Mesothelial cell of epicardium (in vitro differentiated cells): ENCODE measurements at regions not wholly inside any gene's neighbourhood (a gene's known extent, or its start where the extent isn't known, plus 50 kb on each side); places are given as distances from the start of the nearest gene placed in this dataset.

Experiments used
- DNase-seq, 2 experiments: peaks; one replicate each; pipeline ENCODE4 v3.0.0; 2021; ENCODE audit warnings: low spot score in 2 of 2; ENCODE audit not compliant: unreplicated experiment in 2 of 2
- H3K27ac Mint-ChIP-seq: 2 replicates; pipeline ENCODE4 v1.8.0; 2021; ENCODE audit warnings: mixed read lengths
- H3K27me3 Mint-ChIP-seq: 2 replicates; pipeline ENCODE4 v1.8.0; 2021; ENCODE audit warnings: low read depth, mixed read lengths
- H3K36me3 Mint-ChIP-seq: 2 replicates; pipeline ENCODE4 v1.8.0; 2021; ENCODE audit warnings: mixed read lengths
- H3K4me1 Mint-ChIP-seq: 2 replicates; pipeline ENCODE4 v1.8.0; 2021; ENCODE audit warnings: mixed read lengths
- H3K4me3 Mint-ChIP-seq: 2 replicates; pipeline ENCODE4 v1.8.0; 2021; ENCODE audit warnings: mild to moderate bottlenecking, moderate library complexity, mixed read lengths
- H3K9me3 Mint-ChIP-seq: 2 replicates; pipeline ENCODE4 v1.8.0; 2021; ENCODE audit warnings: mixed read lengths
- TF ChIP-seq, protein P1 (sequence below): fragments of 200-600 bp; sonication (generic); IDR thresholded peaks from one replicate; pipeline ENCODE4 v1.5.0; 2021; ENCODE audit warnings: antibody characterized with exemption; ENCODE audit not compliant: unreplicated experiment

DNA sequence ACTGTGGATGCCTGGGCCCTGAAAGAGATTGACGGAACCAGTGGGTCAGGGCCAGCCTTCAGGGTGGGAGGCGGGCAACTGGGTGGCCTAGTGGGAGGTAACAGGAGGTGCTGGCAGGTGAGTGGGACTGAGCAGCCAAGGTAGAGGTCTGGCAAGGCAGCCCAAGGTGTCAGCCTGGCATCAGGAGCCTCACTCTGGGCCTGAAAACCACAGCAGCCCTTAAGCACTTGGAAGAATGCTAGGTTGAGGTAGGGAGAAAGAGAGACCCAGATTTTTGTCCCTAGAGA lies 315.8 kb upstream of the PRICKLE1 start:
- H3K4me3 Mint-ChIP-seq = no peak overlapping the region
- H3K27me3 Mint-ChIP-seq = no peaks in the 10 kb centered on the region
- DNase-seq = no peak
- peaks cover 10% of the 10 kb centered on the region for H3K4me1 Mint-ChIP-seq
- TF ChIP-seq, protein P1, sequence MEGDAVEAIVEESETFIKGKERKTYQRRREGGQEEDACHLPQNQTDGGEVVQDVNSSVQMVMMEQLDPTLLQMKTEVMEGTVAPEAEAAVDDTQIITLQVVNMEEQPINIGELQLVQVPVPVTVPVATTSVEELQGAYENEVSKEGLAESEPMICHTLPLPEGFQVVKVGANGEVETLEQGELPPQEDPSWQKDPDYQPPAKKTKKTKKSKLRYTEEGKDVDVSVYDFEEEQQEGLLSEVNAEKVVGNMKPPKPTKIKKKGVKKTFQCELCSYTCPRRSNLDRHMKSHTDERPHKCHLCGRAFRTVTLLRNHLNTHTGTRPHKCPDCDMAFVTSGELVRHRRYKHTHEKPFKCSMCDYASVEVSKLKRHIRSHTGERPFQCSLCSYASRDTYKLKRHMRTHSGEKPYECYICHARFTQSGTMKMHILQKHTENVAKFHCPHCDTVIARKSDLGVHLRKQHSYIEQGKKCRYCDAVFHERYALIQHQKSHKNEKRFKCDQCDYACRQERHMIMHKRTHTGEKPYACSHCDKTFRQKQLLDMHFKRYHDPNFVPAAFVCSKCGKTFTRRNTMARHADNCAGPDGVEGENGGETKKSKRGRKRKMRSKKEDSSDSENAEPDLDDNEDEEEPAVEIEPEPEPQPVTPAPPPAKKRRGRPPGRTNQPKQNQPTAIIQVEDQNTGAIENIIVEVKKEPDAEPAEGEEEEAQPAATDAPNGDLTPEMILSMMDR = no peak
- no peaks in the 10 kb centered on the region for H3K36me3 Mint-ChIP-seq
- peaks cover 22% of the 10 kb centered on the region for H3K9me3 Mint-ChIP-seq
- no peak overlapping the region for H3K27ac Mint-ChIP-seq

DNA sequence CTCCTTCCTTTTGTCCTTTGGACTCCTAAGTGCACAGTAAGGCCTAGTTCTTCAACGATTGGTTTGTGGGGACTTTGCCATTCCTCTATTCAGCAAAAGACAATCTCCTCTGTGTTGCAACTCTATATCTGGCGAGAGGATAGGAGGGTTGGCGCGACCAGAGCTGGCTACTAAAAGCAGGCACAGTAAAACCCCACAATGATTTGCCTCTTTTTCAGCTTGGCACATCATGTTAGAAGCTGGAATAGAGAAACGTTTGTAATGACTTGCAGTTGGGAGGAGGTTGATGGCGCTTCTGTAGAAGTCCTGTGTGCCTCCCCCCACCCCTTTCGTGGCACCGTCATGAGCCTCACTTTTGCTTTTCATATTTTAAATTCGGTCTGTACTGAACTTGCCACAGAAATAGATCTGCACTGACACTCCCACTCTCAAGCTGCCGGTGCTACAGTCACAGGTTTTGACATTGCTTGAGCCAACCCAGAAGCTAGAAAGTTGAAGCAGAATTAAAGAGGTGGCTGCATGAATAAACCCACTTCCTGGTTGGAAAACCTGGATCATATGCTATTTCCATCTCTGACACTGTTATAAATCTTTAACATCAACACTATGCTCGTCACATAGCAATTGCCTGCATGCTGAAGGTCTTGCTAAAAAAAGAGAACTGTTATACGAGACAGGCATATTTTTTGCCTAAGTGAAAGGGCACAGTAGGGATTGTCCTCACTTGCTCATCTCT lies 315.3 kb upstream of the PRICKLE1 start:
- TF ChIP-seq, protein P1 = no peak
- Mint-ChIP-seq H3K4me3 (no peak overlapping the region), H3K27ac (no peak overlapping the region), H3K4me1 (peaks cover 10% of the 10 kb centered on the region), H3K36me3 (no peaks in the 10 kb centered on the region), H3K9me3 (peaks cover 23% of the 10 kb centered on the region), H3K27me3 (no peaks in the 10 kb centered on the region)
- no peak for DNase-seq

DNA sequence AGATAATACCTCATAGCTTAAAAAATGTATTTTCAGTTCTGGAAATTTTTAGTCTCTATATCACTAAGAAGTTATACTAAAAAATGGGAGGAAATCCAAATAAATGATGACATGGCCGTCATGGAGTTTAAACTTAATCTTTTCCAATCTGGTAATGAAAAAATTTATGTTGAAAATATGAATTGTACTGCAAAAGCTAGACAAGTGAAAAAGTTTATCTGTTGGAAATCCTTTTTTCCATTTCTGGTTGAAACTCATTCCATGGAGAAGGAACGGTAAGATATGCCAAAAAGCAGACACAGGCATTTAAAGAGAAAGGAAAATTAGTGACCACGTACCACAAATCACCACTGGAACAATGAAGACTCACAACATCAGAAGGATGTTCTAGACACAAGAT lies 314.2 kb upstream of the PRICKLE1 start:
- no peaks in the 10 kb centered on the region for H3K27me3 Mint-ChIP-seq
- no peak for DNase-seq

DNA sequence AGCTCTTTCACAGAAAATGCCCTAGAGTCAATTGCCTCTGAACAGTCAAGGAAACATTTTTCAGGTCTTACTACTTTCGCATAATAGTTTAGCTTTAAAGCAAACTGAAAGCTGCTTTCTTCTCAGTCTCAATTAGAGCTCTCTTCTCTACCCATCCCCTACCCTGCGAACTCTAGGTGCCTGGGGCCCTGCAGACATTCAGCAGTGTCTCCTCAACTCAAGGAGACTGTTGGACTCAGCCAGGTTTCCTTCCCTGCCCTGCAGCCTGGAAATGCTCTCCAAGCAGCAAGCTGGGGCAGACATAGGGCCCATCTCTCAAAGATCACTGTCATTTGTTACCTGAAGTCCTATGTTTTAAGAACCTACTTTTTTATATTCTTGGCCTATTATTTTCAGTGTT lies 312.5 kb upstream of the PRICKLE1 start:
- Mint-ChIP-seq H3K27me3 (no peaks in the 10 kb centered on the region), H3K9me3 (peaks cover 27% of the 10 kb centered on the region), H3K36me3 (no peaks in the 10 kb centered on the region), H3K4me1 (peaks cover 10% of the 10 kb centered on the region), H3K27ac (peak overlapping the region; percentile 78), H3K4me3 (no peak overlapping the region)
- TF ChIP-seq, protein P1 = no peak
- DNase-seq = no peak

More for the DNA sequence above, 314.2 kb upstream of the PRICKLE1 start:
- Mint-ChIP-seq H3K27ac (no peak overlapping the region), H3K36me3 (no peaks in the 10 kb centered on the region), H3K9me3 (peaks cover 25% of the 10 kb centered on the region), H3K4me1 (peaks cover 10% of the 10 kb centered on the region), H3K4me3 (no peak overlapping the region)
- TF ChIP-seq, protein P1 = no peak

DNA sequence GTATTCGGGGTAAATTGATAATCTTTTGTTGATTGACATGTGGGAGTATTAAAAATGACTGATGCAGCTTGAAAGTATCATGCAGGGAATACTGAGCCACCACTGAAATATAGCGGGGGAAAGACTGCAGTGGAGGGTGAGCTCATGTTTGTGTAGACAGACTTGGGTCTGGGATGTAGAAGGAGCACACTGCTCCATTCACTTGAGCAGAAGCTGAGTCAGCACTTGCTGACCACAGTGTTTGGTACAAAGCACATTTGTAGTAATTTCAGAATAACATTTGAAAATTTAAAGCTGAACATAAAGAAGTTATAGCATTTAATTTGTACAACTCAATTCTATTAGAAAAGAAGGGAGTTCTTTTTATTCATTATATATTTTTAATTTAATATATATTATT lies 304.3 kb upstream of the PRICKLE1 start:
- peaks cover 19% of the 10 kb centered on the region for H3K4me1 Mint-ChIP-seq
- DNase-seq = no peak

More for the DNA sequence above, 304.3 kb upstream of the PRICKLE1 start:
- Mint-ChIP-seq H3K4me3 (no peak overlapping the region), H3K36me3 (peaks cover 4% of the 10 kb centered on the region), H3K27me3 (no peaks in the 10 kb centered on the region), H3K9me3 (peaks cover 17% of the 10 kb centered on the region), H3K27ac (no peak overlapping the region)
- TF ChIP-seq, protein P1 = no peak
